GM18868 (cell line): ENCODE measurements at regions not wholly inside any gene's neighbourhood (a gene's known extent, or its start where the extent isn't known, plus 50 kb on each side); places are given as distances from the start of the nearest gene placed in this dataset.
A peak's percentile ranks its signal among the peaks of the same experiment; 100 is the strongest.

ENCODE experiments used
- ATAC-seq: cut with Tn5 transposase; IDR thresholded peaks from one replicate; pipeline ENCODE4 v1.9.1; 2021; ENCODE audit warnings: mild to moderate bottlenecking, moderate library complexity; ENCODE audit not compliant: unreplicated experiment

DNA sequence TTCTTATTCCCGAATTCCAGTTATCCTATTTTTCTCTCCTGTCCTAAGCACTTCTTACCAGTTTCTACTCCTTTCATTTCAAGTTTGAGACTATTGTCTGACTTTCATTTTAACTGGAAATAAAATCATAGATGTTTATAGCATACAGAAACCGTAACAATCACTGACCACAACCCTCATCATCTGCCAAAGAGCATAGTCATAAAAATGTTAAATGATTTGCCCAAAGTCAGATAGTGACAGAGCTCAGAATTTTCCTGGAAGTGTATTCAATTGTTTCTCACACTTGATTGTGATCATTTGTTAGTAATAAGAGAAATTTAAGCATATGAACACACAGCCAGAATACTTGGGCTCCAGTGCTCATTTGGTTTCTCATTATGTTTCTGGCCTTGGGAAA, 250.5 kb upstream of the PCDH15 start:
- no peak for ATAC-seq

- ATAC-seq = no peak
Measured at GRCh38 chr10:55048830-55049498, 247.9 kb upstream of the PCDH15 start.

DNA sequence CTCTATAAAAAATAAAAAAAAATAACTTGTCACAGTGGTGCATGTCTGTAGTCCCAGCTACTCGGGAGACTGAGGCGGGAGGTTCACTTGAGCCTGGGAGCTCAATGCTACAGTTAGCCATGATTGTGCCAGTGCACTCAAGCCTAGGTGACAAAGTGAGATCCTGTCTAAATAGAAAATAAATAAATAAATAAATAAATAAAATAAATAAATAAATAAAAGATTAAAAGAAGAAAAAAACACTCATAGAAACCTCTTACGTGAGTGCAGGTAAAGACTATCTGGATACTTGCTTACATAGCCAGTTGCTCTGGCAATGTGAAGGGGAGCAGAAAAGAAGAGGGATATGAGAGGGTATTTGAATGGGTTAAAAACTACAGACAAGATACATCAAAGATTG, 242.5 kb upstream of the PCDH15 start:
- ATAC-seq = no peak

- no peak for ATAC-seq
Measured at GRCh38 chr10:55033061-55033460, 232.0 kb upstream of the PCDH15 start.

GRCh38 chr10:55024713-55025112, 223.7 kb upstream of the PCDH15 start:
- no peak for ATAC-seq

DNA sequence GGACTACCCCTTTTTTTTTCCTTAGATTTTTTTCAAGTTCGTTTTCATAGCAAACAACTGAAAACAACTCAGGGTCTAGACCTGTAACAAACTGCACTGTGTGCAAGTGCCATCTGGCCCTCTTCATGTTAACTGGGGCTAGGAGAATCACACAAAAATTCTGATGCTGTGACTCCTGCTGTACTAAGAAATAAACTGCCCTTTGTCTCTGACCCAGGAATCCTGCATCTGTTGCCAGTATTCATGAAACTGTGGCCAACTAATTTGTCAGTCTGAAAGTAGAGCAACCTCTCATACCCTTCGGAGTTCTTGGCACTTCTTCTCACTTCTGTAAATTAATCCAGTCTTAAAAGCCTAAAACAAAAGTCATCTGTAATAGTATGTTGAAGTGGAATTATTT, 218.4 kb upstream of the PCDH15 start:
- ATAC-seq = peak; percentile 55

- no peak for ATAC-seq
Measured at GRCh38 chr10:55013318-55013717, 212.3 kb upstream of the PCDH15 start.

DNA sequence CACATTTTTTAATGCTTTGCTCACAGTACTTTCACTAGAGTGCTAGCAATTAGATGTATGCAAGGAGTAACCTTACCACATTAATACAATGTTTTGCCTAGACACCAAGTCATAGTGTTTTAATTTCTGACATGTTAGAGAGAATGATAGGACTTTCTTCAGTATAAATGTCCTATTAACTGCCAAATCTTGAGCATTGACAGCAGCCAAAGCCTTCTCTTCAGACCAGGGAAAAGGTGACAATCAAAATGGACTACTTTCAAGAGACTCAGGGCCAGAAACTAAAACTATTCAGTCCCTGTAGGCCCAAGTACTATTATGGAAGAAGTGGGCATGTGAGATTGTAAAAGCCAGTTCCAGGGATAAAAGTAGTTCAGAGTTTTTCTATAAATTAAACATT, 201.4 kb upstream of the PCDH15 start:
- no peak for ATAC-seq

DNA sequence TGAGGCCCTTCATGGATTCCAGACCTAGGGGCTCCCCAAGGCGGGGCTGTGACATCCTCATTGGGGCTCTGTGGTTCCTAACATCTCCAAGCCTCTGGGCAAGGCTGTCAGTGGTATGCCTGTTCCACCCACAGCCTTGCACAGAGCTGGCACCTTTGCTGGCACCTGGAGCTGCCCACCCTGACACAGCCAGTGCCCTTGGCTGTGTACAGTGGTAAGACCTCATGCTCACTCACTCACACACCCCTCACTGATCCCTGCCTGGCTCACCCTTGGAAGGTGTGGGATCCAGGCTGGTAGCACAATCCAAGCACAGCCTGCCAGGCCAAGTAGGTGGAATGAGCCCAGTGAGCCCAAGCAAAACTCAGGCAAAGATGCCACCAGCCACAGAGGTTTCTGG, 200.4 kb upstream of the PCDH15 start:
- no peak for ATAC-seq

DNA sequence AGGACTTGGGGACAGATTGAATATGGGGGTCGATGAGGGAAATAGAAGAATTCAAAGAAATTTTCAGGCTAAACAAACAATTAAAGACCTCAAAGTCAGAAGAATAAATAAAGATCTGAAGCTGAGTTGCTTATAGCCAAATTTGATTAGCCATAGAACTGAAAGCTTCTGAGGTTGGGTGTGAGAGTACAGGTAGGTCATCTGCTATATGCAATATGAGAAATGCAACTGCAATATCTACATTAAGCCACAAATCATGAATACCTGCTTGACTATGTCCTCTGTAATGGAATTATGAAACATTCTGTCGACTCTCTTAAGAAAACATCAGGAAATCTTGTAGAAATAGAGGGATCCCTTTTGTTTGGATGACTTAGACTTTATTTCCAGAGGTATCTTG, 192.1 kb upstream of the PCDH15 start:
- ATAC-seq = no peak

DNA sequence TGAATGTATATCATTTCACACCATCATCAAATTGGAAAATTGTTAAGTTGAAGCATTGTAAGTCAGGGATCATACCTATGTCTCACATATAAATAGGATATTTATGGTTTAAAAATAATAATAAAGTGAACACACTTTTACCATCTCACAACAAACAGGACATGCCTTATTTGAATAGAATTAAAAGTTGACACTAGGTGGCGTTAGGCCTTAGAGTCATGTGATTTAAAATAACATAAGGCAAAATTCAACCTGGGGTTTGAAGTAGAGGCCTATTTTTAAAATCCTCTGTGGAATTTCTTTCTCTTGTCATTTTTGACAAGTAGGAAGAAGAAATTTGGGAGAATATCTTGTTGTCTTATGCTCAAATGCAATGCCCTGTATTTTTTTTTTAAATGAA, 184.7 kb upstream of the PCDH15 start:
- no peak for ATAC-seq

DNA sequence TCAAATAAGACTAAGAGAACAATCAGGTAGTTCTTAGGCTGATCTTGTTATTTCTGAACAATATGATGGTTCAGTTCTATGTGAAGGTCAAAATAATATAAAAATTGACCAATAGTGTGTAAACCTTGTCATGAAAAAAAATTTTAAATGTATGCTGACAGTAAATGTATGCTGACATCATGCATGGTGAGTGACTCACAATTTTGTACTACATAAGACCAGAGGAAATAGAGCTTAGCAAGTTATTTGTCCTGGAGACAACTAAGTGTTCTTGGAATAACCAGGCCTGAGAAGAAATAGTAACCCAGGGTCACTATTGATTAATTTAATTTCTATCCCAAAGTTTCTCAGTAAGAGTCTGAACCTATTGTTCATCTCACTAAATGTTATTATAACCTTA, 182.2 kb upstream of the PCDH15 start:
- no peak for ATAC-seq

- no peak for ATAC-seq
Measured at GRCh38 chr10:54962134-54962900, 161.3 kb upstream of the PCDH15 start.

DNA sequence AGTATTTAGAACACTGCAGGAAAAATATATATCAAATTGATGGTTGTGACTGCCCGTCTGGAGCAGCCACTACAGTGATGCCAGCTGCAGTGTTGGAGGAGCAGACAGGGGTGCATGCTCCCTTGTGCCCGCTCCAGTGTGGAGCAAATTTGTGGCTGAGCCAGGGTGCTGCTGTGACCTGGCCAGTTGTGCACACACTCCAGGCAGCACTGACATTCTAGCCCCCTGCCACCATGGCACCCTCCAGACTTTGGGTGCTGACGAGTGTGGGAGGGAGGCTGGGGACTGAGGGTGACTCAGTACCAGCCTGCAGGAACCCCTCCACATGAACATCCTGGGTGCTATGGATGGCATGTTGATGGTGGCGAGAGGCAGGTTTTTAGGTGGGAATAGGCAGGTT, 160.0 kb upstream of the PCDH15 start:
- no peak for ATAC-seq

DNA sequence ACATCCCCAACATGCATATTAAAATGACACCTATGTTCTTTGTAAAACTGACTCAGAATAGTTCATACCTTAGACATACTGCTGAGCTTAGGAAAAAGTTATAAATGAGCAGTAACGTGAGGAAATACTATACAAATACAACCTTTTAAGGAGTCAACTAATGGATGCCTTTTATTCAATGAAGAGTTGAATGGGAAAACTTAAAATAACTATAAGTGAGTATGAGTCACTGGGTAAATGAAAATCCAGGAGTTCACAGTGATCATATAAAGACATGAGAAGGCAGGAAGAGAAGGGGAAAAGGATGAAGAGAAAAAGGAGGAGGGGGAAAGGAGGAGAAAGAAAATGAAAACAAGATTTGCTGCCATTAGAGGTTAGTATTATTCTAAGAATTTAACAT, 157.8 kb upstream of the PCDH15 start:
- no peak for ATAC-seq

DNA sequence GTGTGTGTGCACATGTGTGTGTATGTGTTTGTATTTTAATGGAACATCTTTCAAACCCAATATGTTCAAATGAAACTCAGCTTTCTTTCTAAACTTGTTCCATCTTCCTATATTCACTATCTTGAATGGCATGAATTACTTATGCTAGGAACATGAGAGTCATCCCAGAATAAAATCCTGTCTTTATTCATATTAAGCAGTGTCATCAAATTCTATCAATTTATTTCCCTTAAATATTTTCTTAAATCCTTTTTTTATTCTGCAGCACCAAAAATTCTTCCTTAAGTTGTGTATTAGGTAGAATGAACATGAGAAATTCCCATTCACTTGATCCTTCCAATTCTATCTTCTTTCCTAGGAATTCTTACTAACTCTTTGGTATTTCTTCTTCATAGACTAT, 146.6 kb upstream of the PCDH15 start:
- no peak for ATAC-seq

DNA sequence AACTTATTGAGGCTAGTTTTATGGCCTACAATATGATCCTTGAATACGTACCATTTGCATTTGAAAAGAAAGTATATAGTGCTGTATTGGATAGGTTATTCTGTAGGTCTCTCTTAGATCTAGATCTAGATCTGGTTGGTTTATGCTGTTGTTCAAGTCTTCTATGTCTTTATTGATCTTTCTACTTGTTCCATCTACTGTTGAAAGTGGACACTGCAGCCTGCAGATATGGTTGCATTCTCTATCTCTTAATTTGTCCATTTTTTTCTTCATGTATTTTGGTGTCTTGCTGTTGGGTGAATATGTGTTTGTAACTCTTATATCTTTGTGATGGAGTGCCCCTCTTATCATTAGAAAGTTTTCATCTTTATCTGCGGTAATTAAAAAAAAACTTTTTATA, 139.4 kb upstream of the PCDH15 start:
- ATAC-seq = no peak

DNA sequence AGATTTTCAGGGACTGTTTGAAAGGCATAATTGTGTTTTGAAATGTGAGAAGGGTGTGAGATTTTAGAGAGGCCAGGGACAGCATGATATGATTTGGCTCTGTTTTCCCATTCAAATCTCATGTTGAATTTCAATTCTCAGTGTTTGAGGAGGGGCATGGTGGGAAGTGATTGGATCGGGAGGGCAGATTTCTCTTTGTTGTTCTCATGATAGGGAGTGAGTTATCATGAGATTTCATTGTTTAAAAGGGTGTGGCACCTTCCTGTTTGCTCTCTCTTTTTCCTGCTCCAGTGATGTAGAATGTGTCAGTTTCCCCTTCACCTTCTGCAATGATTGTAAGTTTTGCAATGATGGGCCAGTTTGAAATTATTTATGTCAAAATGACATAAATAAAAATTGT, 113.0 kb upstream of the PCDH15 start:
- ATAC-seq = no peak

- ATAC-seq = no peak
Measured at GRCh38 chr10:54909165-54909564, 108.1 kb upstream of the PCDH15 start.

DNA sequence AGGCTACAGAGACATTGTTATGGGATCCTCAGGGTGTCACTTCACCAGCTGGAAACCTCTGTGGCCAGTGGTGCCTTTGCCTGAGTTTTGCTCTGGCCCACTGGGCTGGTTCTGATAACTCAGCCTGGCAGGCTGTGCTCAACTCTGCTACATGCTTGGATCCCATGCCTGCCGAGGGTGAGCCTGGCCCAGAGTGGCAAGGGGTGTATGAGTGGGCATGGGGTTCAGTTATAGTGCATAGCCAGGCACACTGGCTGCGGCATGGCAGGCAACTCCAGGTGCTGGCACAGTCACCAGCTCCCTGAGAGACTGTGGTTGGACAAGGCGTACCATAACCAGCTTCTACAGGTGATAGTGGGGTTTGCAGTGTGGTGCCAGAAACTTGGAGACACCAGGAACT, 107.0 kb upstream of the PCDH15 start:
- no peak for ATAC-seq

GRCh38 chr10:54906940-54907339, 105.9 kb upstream of the PCDH15 start:
- ATAC-seq = no peak

DNA sequence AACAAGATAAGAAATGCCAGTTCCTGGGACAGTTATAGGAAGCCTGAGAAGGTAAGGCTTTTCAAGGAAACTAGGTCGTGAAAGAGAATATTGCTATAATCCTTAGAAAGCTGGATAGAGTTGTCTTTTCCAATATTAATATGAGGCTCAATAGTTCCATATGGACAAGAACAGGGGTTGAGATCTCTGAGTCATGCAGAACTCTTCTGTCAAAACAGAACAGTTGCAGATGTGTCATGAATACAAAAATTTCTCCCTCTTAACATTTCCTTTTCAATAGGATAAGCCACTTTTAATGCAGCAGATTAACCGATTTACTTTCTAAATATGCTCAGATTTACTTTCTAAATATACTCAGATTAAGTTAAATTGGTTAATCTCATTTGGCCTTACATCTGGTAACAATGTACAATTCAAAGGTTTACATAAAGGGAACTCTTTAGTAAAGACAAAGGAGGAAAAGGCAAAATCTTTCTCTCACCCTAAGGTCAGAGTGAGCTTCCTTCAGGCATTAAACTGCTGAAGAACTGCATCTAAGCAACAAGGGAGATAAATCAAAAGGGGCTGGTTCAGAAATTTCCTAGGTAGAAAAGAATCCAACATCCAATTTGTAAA, 104.7 kb upstream of the PCDH15 start:
- no peak for ATAC-seq
